Naive B cell (primary cell): ENCODE measurements at regions not wholly inside any gene's neighbourhood (a gene's known extent, or its start where the extent isn't known, plus 50 kb on each side); places are given as distances from the start of the nearest gene placed in this dataset.

Experiments
- ATAC-seq, 2 donors: fragments of 150-1000 bp; cut with Tn5 transposase; 2 replicates each; pipeline ENCODE4 v1.10.0; 2021; ENCODE audit warnings: low read depth in 2 of 2, mild to moderate bottlenecking in 2 of 2, moderate library complexity in 2 of 2
- DNase-seq: peaks from one replicate; pipeline ENCODE4 v3.0.0; 2022
- H3K27ac Mint-ChIP-seq, 6 donors: one replicate each; pipeline ENCODE4 v1.8.0; 2020 to 2022; ENCODE audit warnings: mild to moderate bottlenecking in 6 of 6, mixed read lengths in 6 of 6, moderate library complexity in 5 of 6, inconsistent platforms in 2 of 6
- H3K27me3 Mint-ChIP-seq, 3 donors: one replicate each; pipeline ENCODE4 v1.8.0; 2021 to 2022; ENCODE audit warnings: mixed read lengths in 3 of 3, mild to moderate bottlenecking in 1 of 3
- H3K36me3 Mint-ChIP-seq, 2 donors: one replicate each; pipeline ENCODE4 v1.8.0; 2020 to 2022; ENCODE audit warnings: mixed read lengths in 2 of 2, inconsistent platforms in 1 of 2, mild to moderate bottlenecking in 1 of 2
- H3K4me1 Mint-ChIP-seq, 3 donors: one replicate each; pipeline ENCODE4 v1.8.0; 2020 to 2022; ENCODE audit warnings: mixed read lengths in 3 of 3, inconsistent platforms in 1 of 3, mild to moderate bottlenecking in 1 of 3, moderate library complexity in 1 of 3
- H3K4me3 Mint-ChIP-seq, 8 donors: one replicate each; pipeline ENCODE4 v1.8.0; 2020 to 2022; ENCODE audit warnings: mild to moderate bottlenecking in 8 of 8, mixed read lengths in 8 of 8, moderate library complexity in 8 of 8, inconsistent platforms in 2 of 8
- H3K9me3 Mint-ChIP-seq, 7 donors: one replicate each; pipeline ENCODE4 v1.8.0; 2020 to 2022; ENCODE audit warnings: mixed read lengths in 7 of 7, mild to moderate bottlenecking in 5 of 7, inconsistent platforms in 2 of 7, moderate library complexity in 1 of 7

DNA sequence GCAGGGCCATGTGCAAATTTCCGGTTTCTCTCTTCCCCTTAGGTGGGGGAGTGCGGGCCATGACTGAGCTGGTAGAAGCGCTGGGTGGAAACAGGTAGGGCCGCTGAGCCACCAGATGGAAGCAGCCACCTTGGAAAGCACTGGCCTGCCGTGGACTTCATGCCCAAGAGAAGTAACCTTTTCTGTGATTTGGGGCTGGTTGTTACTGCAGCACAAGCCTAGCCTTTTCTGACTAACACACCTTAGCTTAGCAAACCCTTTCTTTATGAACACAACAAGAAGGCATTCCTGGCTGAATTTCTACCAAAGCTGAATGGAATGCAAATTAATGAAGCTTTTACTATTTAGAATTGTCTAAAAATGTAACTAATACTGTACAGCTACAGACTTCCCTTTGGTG is 149.6 kb upstream of the UBE2E1 start:
- H3K9me3 Mint-ChIP-seq, result peaks cover 0 to 8% (median 3%) of the 10 kb centered on the region in 7 donors
- no peaks in the 10 kb centered on the region for H3K27me3 Mint-ChIP-seq
- H3K4me3 Mint-ChIP-seq, result no peak overlapping the region
- peaks cover 4 to 5% of the 10 kb centered on the region in 2 donors for H3K36me3 Mint-ChIP-seq
- peaks cover 48 to 82% (median 57%) of the 10 kb centered on the region in 3 donors for H3K4me1 Mint-ChIP-seq
- no peak overlapping the region for H3K27ac Mint-ChIP-seq
- ATAC-seq (no peak), DNase-seq (no peak)

DNA sequence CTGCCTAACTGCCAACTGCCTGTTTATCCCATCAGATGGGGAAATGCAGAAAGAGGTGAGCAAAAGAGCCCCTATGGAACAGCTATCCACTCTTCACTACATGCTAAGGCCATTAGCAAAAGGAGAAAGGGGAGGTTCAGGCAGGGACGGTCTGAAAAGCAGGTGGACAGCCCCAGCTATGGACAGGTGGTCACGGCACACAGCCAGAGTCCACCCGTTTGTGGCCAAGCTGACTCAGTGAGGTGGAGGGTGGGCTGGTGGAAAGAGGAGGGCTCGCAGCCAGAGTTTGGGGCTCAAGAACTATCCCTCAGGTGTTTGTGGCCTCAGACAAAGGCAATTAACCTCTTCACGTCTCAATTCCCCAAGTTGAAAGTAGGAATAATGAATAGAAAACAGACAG is 148.9 kb upstream of the UBE2E1 start:
- DNase-seq (no peak), ATAC-seq (no peak)
- Mint-ChIP-seq H3K27ac (peak overlapping the region in 3 of 6 donors; percentile 82 to 88 (median 87)), H3K4me3 (peak overlapping the region in 4 of 8 donors; percentile 5 to 69 (median 48)), H3K27me3 (no peaks in the 10 kb centered on the region), H3K4me1 (peaks cover 53 to 85% (median 63%) of the 10 kb centered on the region in 3 donors), H3K36me3 (peaks cover 4 to 5% of the 10 kb centered on the region in 2 donors), H3K9me3 (peaks cover 0 to 8% (median 3%) of the 10 kb centered on the region in 7 donors)

DNA sequence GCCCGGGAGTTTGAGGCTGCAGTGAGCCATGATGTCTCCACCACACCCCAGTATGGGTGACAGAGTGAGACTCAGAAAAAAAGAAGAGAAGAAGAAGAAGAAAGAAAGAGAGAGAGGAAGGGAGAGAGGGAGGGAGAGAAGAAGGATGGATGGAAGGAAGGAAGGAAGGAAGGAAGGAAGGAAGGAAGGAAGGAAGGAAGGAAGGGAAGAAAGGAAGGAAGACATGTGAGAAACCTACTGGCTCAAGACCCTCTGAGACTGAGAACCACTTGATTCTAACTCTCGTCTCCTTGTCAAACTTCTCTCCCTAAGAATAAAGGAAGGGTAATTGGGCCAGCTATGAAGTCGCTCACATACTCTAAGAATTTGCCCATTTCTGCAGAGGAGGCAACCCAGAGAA is 148.1 kb upstream of the UBE2E1 start:
- Mint-ChIP-seq H3K4me1 (peaks cover 61 to 88% (median 71%) of the 10 kb centered on the region in 3 donors), H3K4me3 (peak overlapping the region in 6 of 8 donors; percentile 10 to 77 (median 40)), H3K9me3 (peaks cover 0 to 8% (median 3%) of the 10 kb centered on the region in 7 donors), H3K27me3 (no peaks in the 10 kb centered on the region), H3K36me3 (peaks cover 4 to 5% of the 10 kb centered on the region in 2 donors), H3K27ac (peak overlapping the region in 5 of 6 donors; percentile 79 to 91 (median 88))
- DNase-seq, result no peak
- ATAC-seq, result no peak

DNA sequence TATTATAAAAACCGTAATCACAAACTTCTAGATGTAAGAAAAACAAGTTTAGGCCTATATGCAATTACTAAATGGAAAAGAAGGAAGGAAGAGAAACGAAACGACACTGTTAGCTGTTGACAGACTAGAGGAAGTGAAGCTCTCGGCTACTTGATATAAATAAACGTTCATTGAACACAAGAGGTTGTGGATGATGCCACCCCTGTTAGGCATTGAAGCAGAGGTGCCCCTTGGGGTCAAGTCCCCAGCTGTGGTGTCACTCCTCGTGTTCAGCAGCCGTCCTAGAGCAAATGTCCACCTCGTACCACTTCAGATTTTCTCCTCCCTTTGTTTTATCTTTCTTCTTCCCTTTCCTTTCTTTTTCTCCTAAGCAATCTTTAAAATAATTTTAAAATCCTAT is 146.5 kb upstream of the UBE2E1 start:
- Mint-ChIP-seq H3K4me1 (peaks cover 54 to 90% (median 73%) of the 10 kb centered on the region in 3 donors), H3K4me3 (peak overlapping the region; percentile 6 to 90 (median 82)), H3K27ac (peak overlapping the region; percentile 52 to 95 (median 89)), H3K27me3 (no peaks in the 10 kb centered on the region), H3K9me3 (peaks cover 0 to 8% (median 2%) of the 10 kb centered on the region in 7 donors), H3K36me3 (peaks cover 5 to 7% of the 10 kb centered on the region in 2 donors)
- DNase-seq, result peak; percentile 41
- peak; percentile 95 for ATAC-seq

GRCh38 chr3:23659840-23660430 is 145.8 kb upstream of the UBE2E1 start:
- Mint-ChIP-seq H3K27me3 (no peaks in the 10 kb centered on the region), H3K4me3 (peak overlapping the region in 6 of 8 donors; percentile 5 to 90 (median 70)), H3K36me3 (peaks cover 5 to 9% of the 10 kb centered on the region in 2 donors), H3K27ac (peak overlapping the region; percentile 52 to 95 (median 89)), H3K4me1 (peaks cover 50 to 86% (median 70%) of the 10 kb centered on the region in 3 donors), H3K9me3 (peaks cover 0 to 5% (median 2%) of the 10 kb centered on the region in 7 donors)
- ATAC-seq, result no peak
- DNase-seq, result no peak

DNA sequence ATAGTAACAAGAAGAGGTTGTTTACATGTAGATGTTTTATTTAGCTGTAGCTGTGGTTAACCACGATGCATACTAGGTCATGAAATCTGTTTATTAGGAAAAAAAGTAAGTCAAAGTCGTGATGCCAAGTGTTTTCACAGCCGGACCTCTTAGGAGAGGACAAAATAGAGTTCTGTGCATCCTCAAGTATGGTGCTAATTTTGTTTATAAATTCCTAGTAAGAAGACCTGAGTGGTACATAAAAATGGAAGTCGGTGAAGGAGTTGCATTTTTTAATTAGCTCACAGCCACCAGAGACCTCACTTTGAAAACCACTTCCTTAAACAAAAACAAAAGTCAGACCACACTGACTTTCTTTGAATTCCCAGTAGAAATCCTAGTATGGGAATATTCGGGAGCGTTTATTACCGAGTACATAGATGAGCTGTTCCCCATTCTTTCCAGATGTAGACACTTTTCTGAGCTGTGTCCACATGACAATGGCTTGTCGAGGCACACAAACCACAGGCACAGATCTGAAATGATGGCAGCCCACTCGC is 143.6 kb upstream of the UBE2E1 start:
- Mint-ChIP-seq H3K27ac (peak overlapping the region in 3 of 6 donors; percentile 39 to 95 (median 89)), H3K36me3 (peaks cover 0 to 9% of the 10 kb centered on the region in 2 donors), H3K27me3 (no peaks in the 10 kb centered on the region), H3K9me3 (peaks cover 0 to 2% (median 0%) of the 10 kb centered on the region in 7 donors), H3K4me1 (peaks cover 43 to 71% (median 62%) of the 10 kb centered on the region in 3 donors), H3K4me3 (peak overlapping the region in 6 of 8 donors; percentile 43 to 83 (median 76))
- DNase-seq (no peak), ATAC-seq (no peak)

- Mint-ChIP-seq H3K36me3 (peaks cover 0 to 9% of the 10 kb centered on the region in 2 donors), H3K9me3 (peaks cover 0 to 2% (median 0%) of the 10 kb centered on the region in 7 donors), H3K4me3 (peak overlapping the region in 1 of 8 donors; percentile 45), H3K27ac (no peak overlapping the region), H3K27me3 (peaks cover 0 to 5% (median 0%) of the 10 kb centered on the region in 3 donors), H3K4me1 (peaks cover 44 to 67% (median 63%) of the 10 kb centered on the region in 3 donors)
- DNase-seq, result no peak
- ATAC-seq, result no peak
Observed at GRCh38 chr3:23663246-23663645, 142.5 kb upstream of the UBE2E1 start.

- H3K4me1 Mint-ChIP-seq, result peaks cover 43 to 63% (median 62%) of the 10 kb centered on the region in 3 donors
- no peak for ATAC-seq
Observed at GRCh38 chr3:23663661-23664186, 142.0 kb upstream of the UBE2E1 start.

GRCh38 chr3:23664459-23664858 is 141.3 kb upstream of the UBE2E1 start:
- DNase-seq (no peak), ATAC-seq (no peak)
- no peak overlapping the region for H3K4me3 Mint-ChIP-seq
- H3K36me3 Mint-ChIP-seq, result peaks cover 0 to 9% of the 10 kb centered on the region in 2 donors
- peaks cover 37 to 56% (median 55%) of the 10 kb centered on the region in 3 donors for H3K4me1 Mint-ChIP-seq
- H3K27me3 Mint-ChIP-seq, result peaks cover 3 to 7% (median 4%) of the 10 kb centered on the region in 3 donors
- peak overlapping the region in 1 of 6 donors; percentile 30 for H3K27ac Mint-ChIP-seq
- peaks cover 0 to 2% (median 0%) of the 10 kb centered on the region in 7 donors for H3K9me3 Mint-ChIP-seq

More at GRCh38 chr3:23663661-23664186, 142.0 kb upstream of the UBE2E1 start:
- peak overlapping the region in 1 of 6 donors; percentile 44 for H3K27ac Mint-ChIP-seq
- DNase-seq, result no peak
- peak overlapping the region in 1 of 8 donors; percentile 45 for H3K4me3 Mint-ChIP-seq
- H3K9me3 Mint-ChIP-seq, result peaks cover 0 to 2% (median 0%) of the 10 kb centered on the region in 7 donors
- H3K36me3 Mint-ChIP-seq, result peaks cover 0 to 9% of the 10 kb centered on the region in 2 donors
- peaks cover 0 to 5% (median 0%) of the 10 kb centered on the region in 3 donors for H3K27me3 Mint-ChIP-seq

DNA sequence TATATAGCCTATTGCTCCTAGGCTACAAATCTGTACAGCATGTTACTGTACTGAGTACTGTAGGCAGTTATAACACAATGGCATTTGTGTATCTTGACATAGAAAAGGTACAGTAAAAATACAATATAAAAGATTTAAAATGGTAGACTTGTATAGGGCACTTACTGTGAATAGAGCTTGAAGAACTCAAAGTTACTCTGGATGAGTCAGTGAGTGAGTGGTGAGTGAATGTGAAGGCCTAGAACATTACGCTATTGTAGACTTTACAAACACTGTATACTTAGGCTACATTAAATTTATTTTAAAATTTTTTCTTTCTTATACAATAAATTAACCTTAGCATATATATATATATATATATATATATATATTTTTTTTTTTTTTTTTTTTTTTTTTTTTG is 140.0 kb upstream of the UBE2E1 start:
- peaks cover 27 to 48% (median 45%) of the 10 kb centered on the region in 3 donors for H3K4me1 Mint-ChIP-seq
- H3K27ac Mint-ChIP-seq, result no peak overlapping the region
- H3K36me3 Mint-ChIP-seq, result peaks cover 0 to 8% of the 10 kb centered on the region in 2 donors
- no peak overlapping the region for H3K4me3 Mint-ChIP-seq
- DNase-seq, result no peak
- H3K9me3 Mint-ChIP-seq, result peaks cover 0 to 2% (median 0%) of the 10 kb centered on the region in 7 donors
- ATAC-seq, result no peak
- H3K27me3 Mint-ChIP-seq, result peaks cover 12 to 17% (median 16%) of the 10 kb centered on the region in 3 donors

DNA sequence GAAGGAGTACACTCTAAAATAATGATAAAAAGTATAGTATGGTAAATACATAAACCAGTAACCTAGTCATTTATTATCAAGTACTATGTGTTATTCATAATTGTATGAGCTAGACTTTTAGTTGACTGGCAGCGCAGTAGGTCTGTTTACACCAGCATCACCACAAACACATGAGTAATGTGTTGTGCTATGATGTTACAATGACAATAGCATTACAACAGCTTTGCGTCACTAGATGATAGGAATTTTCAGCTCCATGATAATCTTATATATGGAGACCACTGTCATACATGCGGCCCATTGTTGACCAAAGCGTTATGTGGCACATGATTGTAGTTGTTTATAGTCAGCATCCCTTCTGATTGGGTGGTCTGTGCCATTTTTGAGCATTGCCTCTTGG is 138.9 kb upstream of the UBE2E1 start:
- H3K9me3 Mint-ChIP-seq, result peaks cover 0 to under 1% (median 0%) of the 10 kb centered on the region in 7 donors
- peaks cover 0 to 5% of the 10 kb centered on the region in 2 donors for H3K36me3 Mint-ChIP-seq
- DNase-seq (no peak), ATAC-seq (no peak)
- no peak overlapping the region for H3K4me3 Mint-ChIP-seq
- peak overlapping the region in 1 of 6 donors; percentile 25 for H3K27ac Mint-ChIP-seq
- H3K4me1 Mint-ChIP-seq, result peaks cover 19 to 41% (median 37%) of the 10 kb centered on the region in 3 donors
- peaks cover 12 to 25% (median 22%) of the 10 kb centered on the region in 3 donors for H3K27me3 Mint-ChIP-seq

- no peak for DNase-seq
- H3K36me3 Mint-ChIP-seq, result peaks cover 0 to 5% of the 10 kb centered on the region in 2 donors
- peak overlapping the region in 1 of 6 donors; percentile 32 for H3K27ac Mint-ChIP-seq
- no peaks in the 10 kb centered on the region for H3K9me3 Mint-ChIP-seq
- peaks cover 12 to 38% (median 30%) of the 10 kb centered on the region in 3 donors for H3K4me1 Mint-ChIP-seq
- H3K27me3 Mint-ChIP-seq, result peaks cover 12 to 35% (median 32%) of the 10 kb centered on the region in 3 donors
- H3K4me3 Mint-ChIP-seq, result peak overlapping the region in 1 of 8 donors; percentile 36
- ATAC-seq, result peak; percentile 64 to 68
Observed at GRCh38 chr3:23667536-23668429, 138.0 kb upstream of the UBE2E1 start.
